A673 (cell line): ENCODE measurements at regions not wholly inside any gene's neighbourhood (a gene's known extent, or its start where the extent isn't known, plus 50 kb on each side); places are given as distances from the start of the nearest gene placed in this dataset.

Source experiments
- EZH2 ChIP-seq: fragments of 200-600 bp; sonication (generic); IDR thresholded peaks from 2 replicates; pipeline ENCODE4 v1.6.1; 2017; ENCODE audit warnings: borderline replicate concordance, low read depth, mild to moderate bottlenecking, mixed read lengths, antibody characterized with exemption, low read length; ENCODE audit not compliant: poor library complexity, severe bottlenecking
- TF ChIP-seq, protein P1 (sequence below): fragments of 300-800, 200-600 bp; sonication (generic); conservative IDR thresholded peaks from 2 replicates; pipeline ENCODE4 v1.5.1; 2017; ENCODE audit warnings: low read depth, mild to moderate bottlenecking, antibody characterized with exemption, low read length, moderate library complexity, mixed read lengths

DNA sequence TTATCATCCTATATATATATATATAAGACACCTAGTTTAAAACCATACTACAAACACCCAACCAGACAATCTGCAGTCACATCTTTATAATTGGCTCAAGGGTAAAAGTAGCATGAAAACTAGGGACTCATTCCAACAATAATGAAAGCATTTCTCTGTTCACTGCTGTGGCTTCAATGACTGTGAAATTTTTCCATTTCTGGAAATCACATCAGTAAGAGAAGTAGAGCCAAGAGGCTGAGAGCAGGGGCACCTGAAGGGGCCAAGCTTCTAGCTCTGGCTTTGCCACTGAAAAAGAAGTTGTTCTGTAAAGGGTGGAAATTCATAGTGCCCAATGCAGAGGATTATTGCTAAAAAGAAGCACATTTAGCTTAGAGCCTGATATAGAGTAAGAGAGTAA is 158.6 kb upstream of the GLI3 start:
- TF ChIP-seq, protein P1, sequence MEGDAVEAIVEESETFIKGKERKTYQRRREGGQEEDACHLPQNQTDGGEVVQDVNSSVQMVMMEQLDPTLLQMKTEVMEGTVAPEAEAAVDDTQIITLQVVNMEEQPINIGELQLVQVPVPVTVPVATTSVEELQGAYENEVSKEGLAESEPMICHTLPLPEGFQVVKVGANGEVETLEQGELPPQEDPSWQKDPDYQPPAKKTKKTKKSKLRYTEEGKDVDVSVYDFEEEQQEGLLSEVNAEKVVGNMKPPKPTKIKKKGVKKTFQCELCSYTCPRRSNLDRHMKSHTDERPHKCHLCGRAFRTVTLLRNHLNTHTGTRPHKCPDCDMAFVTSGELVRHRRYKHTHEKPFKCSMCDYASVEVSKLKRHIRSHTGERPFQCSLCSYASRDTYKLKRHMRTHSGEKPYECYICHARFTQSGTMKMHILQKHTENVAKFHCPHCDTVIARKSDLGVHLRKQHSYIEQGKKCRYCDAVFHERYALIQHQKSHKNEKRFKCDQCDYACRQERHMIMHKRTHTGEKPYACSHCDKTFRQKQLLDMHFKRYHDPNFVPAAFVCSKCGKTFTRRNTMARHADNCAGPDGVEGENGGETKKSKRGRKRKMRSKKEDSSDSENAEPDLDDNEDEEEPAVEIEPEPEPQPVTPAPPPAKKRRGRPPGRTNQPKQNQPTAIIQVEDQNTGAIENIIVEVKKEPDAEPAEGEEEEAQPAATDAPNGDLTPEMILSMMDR: no peak
- TF ChIP-seq EZH2: no peak
